ENCODE measurements at regions not wholly inside any gene's neighbourhood (a gene's known extent, or its start where the extent isn't known, plus 50 kb on each side); places are given as distances from the start of the nearest gene placed in this dataset.
"Not testable (repeated sequence)": the region's sequence is repeated elsewhere in the genome, so short reads cannot be mapped to it uniquely, and the experiment has no call there.

DNA sequence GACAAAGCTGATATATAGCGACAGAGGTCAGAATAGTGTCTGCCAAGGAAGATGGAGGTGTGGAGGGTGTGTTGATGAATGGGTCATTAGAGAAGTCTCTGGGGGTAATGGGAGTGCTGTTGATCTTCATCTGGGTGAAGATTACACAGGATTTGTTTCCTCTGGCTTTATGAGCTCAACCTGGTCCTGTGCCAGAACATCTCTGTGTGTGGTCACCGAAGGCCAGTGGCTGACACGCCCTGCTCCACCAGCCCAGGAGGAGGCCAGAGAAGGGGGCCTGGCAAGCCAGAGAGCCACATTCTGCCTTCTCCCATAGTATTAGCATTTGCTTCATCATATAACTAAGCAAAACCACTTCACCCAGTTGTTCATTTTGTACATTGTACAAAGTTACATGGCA, 121.1 kb downstream of the ZNF621 start:
- no peak for DNase-seq (ENCODE audit: low read depth in 2 of 2)

DNA sequence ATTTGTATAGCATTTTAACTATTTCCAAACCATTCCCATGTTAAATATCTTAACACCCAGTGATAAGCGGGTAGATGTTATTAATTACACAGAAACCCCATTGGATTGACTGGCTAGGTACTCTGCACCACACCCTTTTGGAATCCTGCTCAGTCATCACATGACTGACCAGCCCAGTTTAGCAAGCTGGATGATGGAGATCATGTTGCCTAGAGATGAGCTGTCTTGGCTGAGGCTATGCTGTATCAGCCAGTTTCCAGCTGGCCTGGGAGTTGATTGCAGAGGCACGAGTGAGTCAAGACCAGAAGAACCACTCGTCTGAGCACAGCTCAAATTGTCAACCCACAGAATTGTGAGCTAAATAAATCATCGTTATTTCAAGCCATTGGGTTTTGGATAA, 124.6 kb downstream of the ZNF621 start:
- no peak for DNase-seq (ENCODE audit: low read depth in 2 of 2)

DNA sequence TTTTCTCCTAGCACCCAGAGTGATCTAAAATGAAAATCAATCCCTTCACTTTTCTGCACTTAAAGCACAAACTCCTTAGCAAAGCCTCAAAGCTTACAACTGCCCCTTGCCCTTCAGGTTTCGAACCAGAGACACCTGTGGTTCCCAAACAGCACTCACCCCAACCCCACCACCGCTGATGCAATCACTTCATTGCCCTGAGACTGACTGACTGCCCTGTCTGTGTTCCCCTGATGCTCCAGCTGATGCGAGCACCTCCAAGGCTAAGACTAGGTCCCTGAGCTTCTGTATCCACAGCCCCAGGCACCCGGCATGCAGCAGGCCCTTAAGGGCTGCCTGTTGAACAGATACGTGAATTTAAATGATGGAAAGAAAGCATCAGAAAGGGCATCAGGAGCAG, 127.3 kb downstream of the ZNF621 start:
- DNase-seq (ENCODE audit: low read depth in 2 of 2), result no peak

GRCh38 chr3:40653001-40653400, 128.2 kb downstream of the ZNF621 start:
- DNase-seq (ENCODE audit: low read depth in 2 of 2), result no peak

- no peak for DNase-seq (ENCODE audit: low read depth in 2 of 2)
Observed at GRCh38 chr3:40653878-40654277, 129.1 kb downstream of the ZNF621 start.

- DNase-seq (ENCODE audit: low read depth in 2 of 2), result no peak
Observed at GRCh38 chr3:40655551-40655950, 130.8 kb downstream of the ZNF621 start.

DNA sequence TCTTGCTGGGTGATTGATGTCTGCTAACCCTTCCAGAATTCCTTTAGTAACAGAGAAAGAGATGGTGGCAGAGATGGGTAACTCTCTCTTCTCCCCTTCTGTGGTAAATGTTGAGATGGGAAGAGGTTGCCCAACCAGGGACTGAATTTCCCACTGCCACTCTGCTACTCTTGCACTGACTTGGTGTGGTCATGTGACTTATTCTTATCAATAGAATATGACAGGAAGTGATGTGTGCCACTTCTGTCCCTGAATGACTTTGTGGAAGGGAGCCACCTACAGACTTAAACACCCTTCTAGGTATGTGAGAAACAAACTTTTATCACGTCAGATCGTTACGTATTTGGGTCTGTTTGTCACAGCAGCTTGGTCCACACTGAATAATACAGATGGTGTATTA, 132.9 kb downstream of the ZNF621 start:
- no peak for DNase-seq (ENCODE audit: low read depth in 2 of 2)

DNA sequence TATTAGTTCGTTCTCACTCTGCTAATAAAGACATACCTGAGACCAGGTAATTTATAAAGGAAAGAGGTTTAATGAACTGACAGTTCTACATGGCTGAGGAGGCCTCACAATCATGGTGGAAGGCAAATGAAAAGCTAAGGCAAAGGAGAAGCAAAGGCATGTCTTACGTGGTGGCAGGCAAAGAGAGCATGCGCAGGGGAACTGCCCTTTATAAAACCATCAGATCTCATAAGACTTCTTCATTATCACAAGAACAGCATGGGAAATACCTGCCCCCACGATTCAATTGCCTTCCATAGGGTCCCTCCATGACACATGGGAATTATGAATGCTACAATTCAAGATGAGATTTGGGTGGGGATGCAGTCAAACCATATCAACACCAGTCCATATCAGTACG, 133.5 kb downstream of the ZNF621 start:
- DNase-seq (ENCODE audit: low read depth in 2 of 2), result no peak

DNA sequence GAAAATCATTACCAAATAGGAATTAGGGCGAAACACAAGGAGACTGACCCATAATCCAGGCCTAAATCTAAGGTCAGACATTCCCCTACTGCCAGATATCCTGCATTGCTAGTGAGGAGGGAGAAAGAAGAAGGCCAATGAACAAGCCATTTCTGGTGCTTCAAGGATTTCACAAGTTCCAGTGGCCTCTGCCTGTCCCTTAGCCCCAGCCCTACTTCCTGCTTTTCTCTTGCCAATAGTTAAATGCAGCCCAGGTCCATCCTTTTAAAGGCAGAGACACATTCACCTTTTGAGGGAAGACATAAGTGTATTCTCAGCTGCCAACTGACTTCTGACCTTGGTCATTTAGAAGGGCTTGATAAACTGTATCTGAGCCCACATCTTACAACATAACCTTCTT, 135.8 kb downstream of the ZNF621 start:
- DNase-seq (ENCODE audit: low read depth in 2 of 2), result no peak

GRCh38 chr3:40661284-40661683, 136.5 kb downstream of the ZNF621 start:
- DNase-seq (ENCODE audit: low read depth in 2 of 2), result no peak

GRCh38 chr3:40663280-40663679, 138.5 kb downstream of the ZNF621 start:
- no peak for DNase-seq (ENCODE audit: low read depth in 2 of 2)

- DNase-seq (ENCODE audit: low read depth in 2 of 2), result no peak
Observed at GRCh38 chr3:40669176-40669575, 144.4 kb downstream of the ZNF621 start.

DNA sequence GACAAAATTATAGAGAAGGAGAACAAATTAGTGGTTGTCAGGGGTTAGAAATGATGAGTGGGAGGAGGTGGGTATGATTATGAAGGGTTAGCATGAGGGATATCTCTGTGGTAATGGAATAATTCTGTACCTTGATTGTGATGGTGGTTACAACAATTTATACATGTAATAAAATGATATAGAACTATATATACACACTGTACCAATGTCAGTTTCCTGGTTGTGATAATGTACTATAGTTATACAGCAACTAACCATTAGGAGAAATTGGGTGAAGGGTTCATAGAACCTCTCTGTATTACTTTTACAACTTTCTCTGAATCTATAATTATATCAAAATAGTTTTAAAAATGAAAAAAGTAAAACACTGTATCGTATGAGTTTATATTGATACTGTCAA, 148.1 kb downstream of the ZNF621 start:
- DNase-seq (ENCODE audit: low read depth in 2 of 2), result no peak

- no peak for DNase-seq (ENCODE audit: low read depth in 2 of 2)
Observed at GRCh38 chr3:40677321-40677720, 152.6 kb downstream of the ZNF621 start.

DNA sequence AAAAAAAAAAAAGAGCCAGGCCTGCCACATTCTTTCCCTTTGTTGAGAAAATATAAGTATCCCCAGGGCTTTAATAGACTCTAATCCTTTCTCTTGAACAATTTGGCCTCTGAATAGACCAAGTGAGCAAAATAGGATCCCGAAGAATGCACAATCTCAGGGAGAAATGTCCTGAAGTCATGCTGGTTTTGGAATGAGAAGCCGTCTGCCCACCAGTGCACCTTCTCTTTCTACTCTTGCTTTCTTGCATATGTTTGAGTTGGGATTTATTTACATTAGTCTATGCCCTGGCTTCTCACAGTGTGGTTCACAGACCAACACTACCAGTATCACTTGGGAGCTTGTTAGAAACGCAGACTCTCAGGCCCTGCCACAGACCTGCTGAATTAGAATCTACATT, 153.0 kb downstream of the ZNF621 start:
- DNase-seq (ENCODE audit: low read depth in 2 of 2), result no peak

GRCh38 chr3:40679290-40679689, 154.5 kb downstream of the ZNF621 start:
- no peak for DNase-seq (ENCODE audit: low read depth in 2 of 2)

GRCh38 chr3:40680685-40681657, 156.2 kb downstream of the ZNF621 start:
- no peak for DNase-seq (ENCODE audit: low read depth in 2 of 2)

DNA sequence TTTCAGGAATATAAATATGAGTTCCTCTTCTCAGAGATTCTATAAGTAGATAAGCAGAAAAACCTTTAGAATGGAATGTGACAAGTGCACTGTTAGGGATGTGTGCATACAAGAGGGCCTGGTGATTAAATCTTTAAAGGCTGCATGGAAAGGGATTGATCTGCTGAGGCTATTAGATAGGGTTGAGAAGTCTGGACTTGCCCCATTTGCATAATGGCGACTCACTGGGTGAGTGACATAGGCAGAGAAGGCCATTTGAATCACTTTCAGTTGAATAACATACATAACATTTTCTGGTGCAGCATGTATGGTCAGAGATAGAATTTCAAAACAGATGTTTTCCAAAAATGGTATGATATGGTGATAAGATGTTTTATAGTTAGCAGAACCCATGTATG, 156.9 kb downstream of the ZNF621 start:
- DNase-seq (ENCODE audit: low read depth in 2 of 2), result no peak

DNA sequence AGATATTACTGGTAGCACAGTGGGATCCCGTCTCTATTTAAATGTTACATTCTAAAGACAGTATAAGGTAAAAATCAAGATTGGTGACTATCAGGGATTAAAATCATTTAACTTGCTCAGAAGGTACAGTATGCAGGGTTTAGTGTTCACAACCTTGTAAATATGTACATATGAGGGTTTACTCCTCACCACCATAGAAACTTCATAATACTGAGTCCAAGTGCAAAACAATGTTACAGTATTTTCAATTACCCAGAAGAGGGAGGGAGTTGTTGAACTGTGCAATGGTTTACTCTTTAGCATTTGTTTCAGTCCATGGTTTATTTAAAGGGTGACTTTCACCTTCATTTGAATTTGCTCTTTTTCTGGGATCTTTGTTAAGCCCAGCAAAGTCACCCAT, 165.1 kb downstream of the ZNF621 start:
- no peak for DNase-seq (ENCODE audit: low read depth in 2 of 2)

DNA sequence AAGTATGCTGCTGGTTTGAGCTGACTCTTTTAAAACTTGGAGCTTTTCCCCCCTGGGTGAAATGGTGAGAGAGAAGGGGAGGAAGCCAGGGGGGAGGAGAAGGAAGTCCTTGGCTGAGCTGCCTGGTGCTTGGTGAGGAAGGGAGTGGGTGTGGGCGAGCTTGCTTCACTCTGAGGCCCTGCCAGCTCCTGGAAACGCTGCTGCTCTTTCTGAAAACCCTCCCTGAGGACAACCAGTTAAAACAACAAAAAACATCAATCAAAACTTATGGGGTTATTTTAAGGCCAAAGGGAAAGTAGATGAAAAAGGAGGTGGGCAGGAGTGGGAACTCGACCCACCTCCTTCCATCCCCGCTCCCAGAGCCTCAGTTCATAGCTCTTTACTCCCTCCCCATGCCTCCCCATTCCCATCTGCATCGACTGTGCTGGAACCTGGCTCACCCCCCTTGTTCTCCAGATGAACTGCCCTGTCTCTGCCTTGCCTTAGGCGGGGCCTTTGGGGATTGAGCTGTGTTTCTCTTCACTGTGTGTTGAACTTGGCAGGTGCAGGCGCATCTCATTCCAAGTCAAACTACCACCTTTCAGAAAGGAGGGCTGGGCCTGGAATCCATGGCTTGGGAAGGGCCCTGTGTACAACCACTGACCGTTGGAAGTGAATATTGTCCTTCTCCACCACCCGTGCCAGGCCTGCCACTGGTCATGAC, 166.1 kb downstream of the ZNF621 start:
- DNase-seq (ENCODE audit: low read depth in 2 of 2), result no peak

GRCh38 chr3:40691452-40691861, 166.7 kb downstream of the ZNF621 start:
- no peak for DNase-seq (ENCODE audit: low read depth in 2 of 2)

- no peak for DNase-seq (ENCODE audit: low read depth in 2 of 2)
Observed at GRCh38 chr3:40695848-40696247, 171.1 kb downstream of the ZNF621 start.

- DNase-seq (ENCODE audit: low read depth in 2 of 2), result not testable (repeated sequence)
Observed at GRCh38 chr3:40698611-40699010, 173.9 kb downstream of the ZNF621 start.

Measured in activated CD4-positive, alpha-beta T cell treated with anti-CD3 and anti-CD28 coated beads for 24 hours (primary cell).